Muscle of leg (tissue), 3 donors: ENCODE measurements at regions not wholly inside any gene's neighbourhood (a gene's known extent, or its start where the extent isn't known, plus 50 kb on each side); places are given as distances from the start of the nearest gene placed in this dataset.

Experiments used
- DNase-seq: peaks from one replicate; pipeline ENCODE4 v3.0.0; 2013
- H3K27ac ChIP-seq: one replicate; pipeline ENCODE4 v1.5.1; 2013; ENCODE audit warnings: mild to moderate bottlenecking, low read length, control low read depth
- H3K27me3 ChIP-seq: one replicate; pipeline ENCODE4 v1.6.1; 2013; ENCODE audit warnings: low read length; ENCODE audit not compliant: control insufficient read depth, insufficient read depth
- H3K36me3 ChIP-seq: one replicate; pipeline ENCODE4 v1.6.1; 2013; ENCODE audit warnings: low read length; ENCODE audit not compliant: control insufficient read depth, insufficient read depth
- H3K4me1 ChIP-seq: one replicate; pipeline ENCODE4 v1.6.1; 2013; ENCODE audit warnings: low read length; ENCODE audit not compliant: control insufficient read depth, insufficient read depth
- H3K4me3 ChIP-seq: one replicate; pipeline ENCODE4 v1.5.1; 2013; ENCODE audit warnings: low read length, control low read depth
- H3K9me3 ChIP-seq: replicated peaks from 2 replicates; pipeline ENCODE4 v1.6.1; 2013; ENCODE audit warnings: low read depth, low read length; ENCODE audit not compliant: control insufficient read depth
- WGBS: methylation state at CpG from one replicate; pipeline ENCODE4 v1.1.5; 2013; ENCODE audit warnings: missing lambda C conversion rate; ENCODE audit not compliant: insufficient coverage; 5-methylcytosine and 5-hydroxymethylcytosine counted together

DNA sequence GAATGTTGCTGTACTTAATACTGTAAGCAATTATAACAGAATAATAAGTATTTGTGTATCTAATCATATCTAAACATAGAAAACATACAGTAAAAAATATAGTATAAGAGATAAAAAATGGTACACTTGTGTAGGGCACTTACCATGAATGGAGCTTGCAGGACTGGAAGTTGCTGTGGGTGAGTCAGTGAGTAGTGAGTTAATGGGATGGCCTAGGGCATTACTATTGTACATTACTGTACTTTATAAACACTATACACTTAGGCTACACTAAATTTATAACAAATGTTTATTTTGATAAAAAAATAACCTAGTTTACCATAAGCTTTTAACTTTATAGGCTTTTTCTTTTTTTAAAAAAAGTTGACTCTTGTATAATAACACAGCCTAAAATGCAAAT is 1071.2 kb upstream of the SEL1L start:
- Histone ChIP-seq H3K9me3 (no peaks in the 10 kb centered on the region), H3K4me1 (no peaks in the 10 kb centered on the region), H3K4me3 (no peak overlapping the region), H3K36me3 (no peaks in the 10 kb centered on the region), H3K27me3 (no peaks in the 10 kb centered on the region), H3K27ac (no peak overlapping the region)
- DNase-seq = no peak

DNA sequence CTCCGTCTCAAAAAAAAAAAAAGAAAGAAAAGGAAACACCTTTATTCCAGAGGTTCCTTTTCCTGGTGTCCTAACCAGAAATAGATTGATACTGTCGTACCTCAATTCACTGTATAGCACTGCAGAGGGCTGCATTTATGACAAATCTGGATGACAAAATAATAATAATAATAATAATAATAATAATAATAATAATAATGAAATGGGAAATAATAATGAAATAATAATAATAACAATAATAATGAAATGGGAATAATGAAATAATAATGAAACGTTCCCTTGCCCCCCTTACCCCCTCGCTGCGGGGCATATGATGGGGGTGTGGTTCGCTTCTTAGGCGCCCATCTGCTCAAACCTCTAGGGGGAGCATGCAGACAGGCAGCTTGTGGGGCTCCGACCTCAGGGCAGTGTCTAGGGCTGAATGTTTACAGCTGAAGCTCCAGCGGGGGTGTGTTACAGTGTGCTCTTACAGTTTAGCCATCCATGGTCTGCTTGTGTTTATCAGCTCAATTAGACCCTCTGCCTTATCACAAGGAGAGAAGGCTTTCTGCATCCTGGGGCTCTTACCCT is 1088.3 kb upstream of the SEL1L start:
- WGBS = 100% methylated on average over 1 of the region's 9 CpGs
- H3K36me3 ChIP-seq = no peaks in the 10 kb centered on the region
- no peaks in the 10 kb centered on the region for H3K4me1 ChIP-seq
- DNase-seq = no peak
- H3K27me3 ChIP-seq = no peaks in the 10 kb centered on the region
- H3K27ac ChIP-seq = no peak overlapping the region
- no peak overlapping the region for H3K4me3 ChIP-seq
- peaks cover 2% of the 10 kb centered on the region for H3K9me3 ChIP-seq

DNA sequence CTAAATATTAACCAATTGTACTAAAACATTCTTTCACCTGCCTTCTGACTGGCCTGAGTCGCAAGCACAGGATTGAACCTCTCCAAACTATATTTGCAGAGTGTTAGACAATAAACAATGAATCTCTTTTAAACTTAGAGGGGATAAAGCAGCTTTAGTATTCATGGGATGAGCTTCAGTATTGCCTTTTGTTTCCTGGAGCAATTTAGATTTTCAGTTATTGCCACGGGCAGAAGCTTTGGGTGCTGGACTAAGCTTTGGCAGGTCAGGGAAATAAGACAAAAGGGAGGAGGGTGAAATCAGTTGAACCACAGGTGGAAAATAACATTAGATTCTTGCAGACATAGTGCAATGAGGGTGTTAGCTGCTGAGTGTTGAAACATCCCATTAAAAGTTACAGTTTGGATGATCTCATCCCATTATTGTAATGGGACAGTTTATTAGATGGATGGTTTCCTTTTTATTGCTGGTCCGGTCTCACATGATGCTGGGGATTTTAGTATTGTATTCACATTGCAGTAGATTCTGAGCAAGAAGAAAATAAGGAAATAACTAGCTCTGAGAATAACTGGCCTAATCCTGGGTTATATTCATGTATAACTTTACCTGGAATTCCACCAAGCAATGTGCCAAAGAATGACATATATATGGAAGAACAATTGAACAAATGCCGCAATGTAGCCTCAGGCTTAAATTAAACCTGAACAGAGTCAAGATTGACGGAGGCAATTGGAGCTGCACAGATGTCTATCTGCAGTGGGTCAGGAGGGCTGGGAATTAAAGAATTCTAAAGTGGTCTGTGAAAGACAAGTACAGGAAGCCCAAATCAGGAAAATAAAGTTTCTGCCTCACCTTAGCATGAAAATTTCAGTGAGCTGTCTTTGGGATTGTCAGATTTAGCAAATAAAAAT is 1092.8 kb upstream of the SEL1L start:
- H3K36me3 ChIP-seq = no peaks in the 10 kb centered on the region
- WGBS = 20% methylated on average over 3 of the region's 5 CpGs

DNA sequence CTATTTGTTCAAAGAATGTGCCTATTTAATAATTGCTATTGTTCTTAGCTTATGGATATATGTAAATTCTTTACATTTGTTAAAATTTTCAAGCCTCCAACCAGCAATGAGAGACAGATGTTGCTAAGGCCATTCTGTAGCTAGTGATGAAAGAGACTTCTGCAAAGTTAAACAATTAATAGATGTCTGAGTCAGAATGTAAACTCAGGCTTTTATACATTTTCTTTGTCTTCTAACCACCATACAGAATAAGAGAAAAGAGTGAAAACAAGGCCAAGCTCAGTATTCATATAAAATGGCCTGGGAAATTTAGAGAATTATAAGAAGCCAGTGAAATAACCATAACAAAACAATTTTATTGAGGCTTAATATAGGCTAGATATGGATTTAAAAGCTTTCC is 1102.3 kb upstream of the SEL1L start:
- Histone ChIP-seq H3K4me3 (no peak overlapping the region), H3K4me1 (no peaks in the 10 kb centered on the region), H3K9me3 (no peaks in the 10 kb centered on the region), H3K27me3 (no peaks in the 10 kb centered on the region), H3K27ac (no peak overlapping the region), H3K36me3 (no peaks in the 10 kb centered on the region)
- DNase-seq = no peak

More for the DNA sequence above, 1092.8 kb upstream of the SEL1L start:
- H3K9me3 ChIP-seq = no peaks in the 10 kb centered on the region
- H3K27me3 ChIP-seq = no peaks in the 10 kb centered on the region
- no peaks in the 10 kb centered on the region for H3K4me1 ChIP-seq
- no peak overlapping the region for H3K4me3 ChIP-seq
- DNase-seq = no peak
- H3K27ac ChIP-seq = no peak overlapping the region

DNA sequence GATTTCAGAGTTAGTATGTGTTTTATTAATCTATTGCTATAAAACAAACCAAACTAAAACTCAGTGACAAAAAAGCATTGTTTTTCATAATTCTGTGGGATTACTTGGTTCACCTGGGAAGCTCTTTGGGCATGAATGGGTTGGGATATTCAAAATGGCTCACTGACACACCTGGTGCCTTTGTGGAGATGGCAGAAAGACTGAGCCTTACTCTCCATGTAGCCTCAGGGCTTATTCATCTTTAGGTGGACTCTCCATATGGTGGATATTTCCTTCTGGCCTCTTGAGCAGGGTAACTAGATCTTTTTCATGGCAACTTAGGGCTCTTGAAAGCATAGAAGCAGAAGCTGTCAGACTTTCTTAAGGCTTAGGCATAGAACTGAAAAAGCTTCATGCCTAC is 1102.8 kb upstream of the SEL1L start:
- H3K27ac ChIP-seq = no peak overlapping the region
- DNase-seq = no peak
- no peaks in the 10 kb centered on the region for H3K9me3 ChIP-seq
- no peaks in the 10 kb centered on the region for H3K36me3 ChIP-seq
- H3K27me3 ChIP-seq = no peaks in the 10 kb centered on the region
- H3K4me1 ChIP-seq = no peaks in the 10 kb centered on the region
- H3K4me3 ChIP-seq = no peak overlapping the region

DNA sequence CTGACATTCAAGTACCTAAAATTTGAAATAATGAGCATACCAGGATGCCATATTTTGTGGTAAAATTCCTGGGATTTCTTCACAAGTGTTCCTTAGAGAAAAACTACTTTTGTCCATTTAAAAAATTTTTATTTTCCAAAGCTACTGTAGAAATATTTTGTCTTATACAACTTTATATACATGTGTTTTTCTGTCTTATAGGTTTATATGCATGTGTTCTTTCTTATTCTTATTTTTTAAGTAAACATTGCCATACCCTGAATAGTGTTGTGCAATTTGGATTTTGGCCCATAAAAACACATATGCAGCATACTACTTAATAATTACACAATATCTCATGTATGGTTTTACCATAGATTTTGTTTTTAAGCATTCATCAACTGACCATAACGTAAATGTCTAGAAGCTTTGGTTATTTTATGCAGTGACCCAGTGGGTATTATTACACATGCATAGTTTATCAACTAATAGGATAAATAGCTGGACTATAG is 1107.4 kb upstream of the SEL1L start:
- DNase-seq = no peak
- no peaks in the 10 kb centered on the region for H3K27me3 ChIP-seq
- H3K9me3 ChIP-seq = no peaks in the 10 kb centered on the region
- no peak overlapping the region for H3K4me3 ChIP-seq
- H3K27ac ChIP-seq = no peak overlapping the region
- H3K4me1 ChIP-seq = no peaks in the 10 kb centered on the region
- H3K36me3 ChIP-seq = no peaks in the 10 kb centered on the region
- WGBS = no CpG with 5 or more reads among the region's 1 CpG

DNA sequence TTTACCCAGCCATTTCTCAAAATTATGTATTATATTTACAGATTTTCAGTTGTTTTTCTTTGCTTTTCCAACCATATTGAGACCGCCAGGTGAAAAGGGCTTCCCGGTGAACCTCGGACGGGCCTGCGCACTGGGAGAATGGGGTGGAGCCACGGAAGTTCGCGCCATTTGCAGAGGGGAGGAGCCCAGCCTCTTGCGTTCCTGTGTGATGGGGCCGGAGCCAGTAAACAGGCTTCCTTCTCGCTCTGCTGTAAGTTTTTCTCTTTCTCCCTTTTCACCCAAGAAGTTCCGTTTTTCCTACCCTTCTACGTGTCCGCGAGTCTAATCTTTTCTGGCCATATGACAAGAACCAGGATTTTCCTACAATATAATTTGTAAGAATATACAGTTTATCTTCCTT is 1108.8 kb upstream of the SEL1L start:
- 66% methylated on average over 9 of the region's 15 CpGs for WGBS
- Histone ChIP-seq H3K4me3 (peak overlapping the region; percentile 1), H3K9me3 (no peaks in the 10 kb centered on the region), H3K27ac (no peak overlapping the region), H3K4me1 (no peaks in the 10 kb centered on the region), H3K36me3 (no peaks in the 10 kb centered on the region), H3K27me3 (no peaks in the 10 kb centered on the region)
- peak; percentile 47 for DNase-seq

DNA sequence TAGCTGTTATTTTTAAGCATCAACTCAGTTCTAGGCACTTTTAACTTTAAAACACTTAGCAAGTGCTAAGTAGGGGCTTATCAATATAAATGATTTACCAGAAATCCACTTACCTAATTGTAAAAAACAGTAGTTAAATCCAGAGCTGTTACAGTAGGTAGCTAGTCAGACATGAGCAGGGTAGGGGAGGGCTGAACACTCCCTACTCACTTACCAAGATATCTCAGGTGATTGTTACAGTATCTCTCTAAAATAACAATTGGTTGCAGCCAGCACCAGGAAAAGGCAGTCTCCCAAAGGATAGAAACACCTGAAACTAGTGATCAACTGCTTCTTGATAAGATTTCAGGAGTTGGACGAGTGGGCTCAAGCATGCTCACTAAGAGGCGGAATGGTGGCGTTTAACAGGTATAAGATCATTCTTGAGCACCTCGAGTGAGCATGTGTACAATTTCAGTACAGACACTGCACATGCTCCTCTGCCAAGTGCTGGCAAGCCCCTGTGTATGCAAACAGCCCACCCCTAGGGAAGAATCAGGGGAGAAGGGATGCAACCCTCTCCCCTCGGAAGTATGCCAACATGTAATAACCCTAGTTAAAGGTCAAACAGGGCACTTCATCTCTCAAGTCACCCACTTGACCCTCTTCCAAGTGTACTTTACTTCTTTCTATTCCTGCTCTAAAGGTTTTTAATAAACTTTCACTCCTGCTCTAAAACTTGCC is 1113.6 kb upstream of the SEL1L start:
- Histone ChIP-seq H3K36me3 (no peaks in the 10 kb centered on the region), H3K4me3 (no peak overlapping the region), H3K9me3 (no peaks in the 10 kb centered on the region), H3K27ac (no peak overlapping the region), H3K4me1 (no peaks in the 10 kb centered on the region), H3K27me3 (no peaks in the 10 kb centered on the region)
- WGBS = 72% methylated on average over 3 of the region's 5 CpGs
- DNase-seq = no peak

DNA sequence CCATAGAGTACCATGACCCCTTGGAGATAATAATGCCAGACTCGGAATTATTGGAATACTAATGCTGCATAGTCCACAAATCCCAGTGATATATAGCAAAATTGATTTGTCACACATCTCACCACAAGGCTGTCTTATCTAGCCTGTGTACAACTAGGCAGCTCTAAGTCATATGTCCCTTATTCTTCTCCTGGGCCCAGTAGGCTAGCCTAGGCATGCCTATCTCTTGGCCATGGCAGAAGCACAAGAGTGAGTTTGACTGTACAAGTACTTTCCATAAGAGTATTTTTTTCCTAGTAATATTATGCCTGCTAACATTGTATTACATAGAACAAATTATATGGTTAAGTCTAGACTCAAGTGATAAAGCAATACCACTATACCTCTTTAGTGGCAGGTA is 1122.1 kb upstream of the SEL1L start:
- Histone ChIP-seq H3K27me3 (no peaks in the 10 kb centered on the region), H3K4me1 (no peaks in the 10 kb centered on the region), H3K36me3 (no peaks in the 10 kb centered on the region), H3K4me3 (no peak overlapping the region), H3K27ac (no peak overlapping the region), H3K9me3 (no peaks in the 10 kb centered on the region)
- 60% methylated on average over 1 of the region's 1 CpG for WGBS
- no peak for DNase-seq

DNA sequence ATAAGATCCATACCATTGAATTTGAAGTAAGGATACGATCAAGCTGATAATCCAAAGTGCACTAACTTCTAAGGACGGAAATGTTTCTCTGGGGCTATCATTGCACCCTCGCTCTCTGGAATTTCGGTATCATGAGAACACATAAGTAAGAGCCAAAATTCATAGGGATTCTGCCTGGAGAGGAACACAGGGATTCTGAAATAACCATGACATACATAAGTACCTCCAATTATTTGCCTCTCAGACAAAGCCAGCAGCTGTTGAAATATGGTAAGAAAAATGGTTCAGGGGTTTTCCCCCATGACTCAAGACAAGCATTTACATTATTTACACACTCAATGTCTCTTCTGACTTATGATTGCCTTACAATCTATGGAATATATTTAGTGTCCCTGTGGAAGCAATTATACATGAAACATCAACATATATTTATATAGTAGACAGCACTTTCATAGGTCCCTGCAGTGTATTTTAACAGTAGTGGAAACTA is 1123.6 kb upstream of the SEL1L start:
- Histone ChIP-seq H3K4me1 (no peaks in the 10 kb centered on the region), H3K4me3 (no peak overlapping the region), H3K9me3 (no peaks in the 10 kb centered on the region), H3K27me3 (no peaks in the 10 kb centered on the region), H3K27ac (no peak overlapping the region), H3K36me3 (no peaks in the 10 kb centered on the region)
- no CpG with 5 or more reads among the region's 4 CpGs for WGBS
- DNase-seq = no peak
